HS-27A (cell line): ENCODE measurements at regions not wholly inside any gene's neighbourhood (a gene's known extent, or its start where the extent isn't known, plus 50 kb on each side); places are given as distances from the start of the nearest gene placed in this dataset.
A peak's percentile ranks its signal among the peaks of the same experiment; 100 is the strongest.
"Not testable (repeated sequence)": the region's sequence is repeated elsewhere in the genome, so short reads cannot be mapped to it uniquely, and the experiment has no call there.

Experiments used
- DNase-seq: peaks from one replicate; pipeline ENCODE4 v3.0.0-alpha.2; 2012; ENCODE audit warnings: low read depth, missing footprints

DNA sequence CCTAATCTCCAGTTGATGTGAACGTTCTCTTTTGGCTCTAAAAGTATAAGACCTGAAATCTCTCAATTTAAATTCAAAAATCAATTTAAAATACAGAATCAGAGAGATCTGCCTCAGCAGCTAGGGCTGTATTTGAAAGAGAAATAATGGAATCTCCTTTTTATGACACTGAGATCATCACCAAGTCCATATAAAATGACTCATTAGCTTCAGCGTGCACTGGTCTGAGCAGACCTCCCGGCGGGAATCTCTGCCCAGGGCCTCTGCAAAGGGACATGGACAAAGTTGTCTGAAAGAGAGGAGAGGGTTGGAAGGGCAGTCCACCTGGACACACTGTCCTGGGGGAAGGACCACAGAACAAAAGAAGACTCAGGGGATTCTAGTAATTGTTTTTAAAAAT, 855.6 kb downstream of the EFNB2 start:
- DNase-seq = no peak

DNA sequence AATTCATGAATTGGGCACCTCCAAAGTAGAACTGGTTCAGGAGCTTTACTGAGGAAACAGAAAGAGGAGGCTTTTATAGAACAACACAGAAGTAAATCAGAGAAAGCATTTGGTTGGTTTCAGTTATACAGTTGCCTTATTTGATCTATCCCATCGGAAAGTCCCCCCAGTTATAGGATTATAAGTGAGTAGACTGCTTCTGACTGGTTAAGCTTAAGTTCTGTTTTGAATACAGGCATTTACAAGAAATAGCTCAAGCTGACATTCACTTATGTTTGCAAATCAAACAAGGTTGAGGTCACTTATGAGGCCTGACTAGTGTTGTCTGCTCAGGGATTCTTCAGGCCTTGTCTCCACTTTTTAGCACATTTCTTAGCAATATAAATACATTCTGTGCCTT, 857.4 kb downstream of the EFNB2 start:
- no peak for DNase-seq

GRCh38 chr13:105672881-105673280, 862.6 kb downstream of the EFNB2 start:
- DNase-seq = no peak

GRCh38 chr13:105671131-105671530, 864.3 kb downstream of the EFNB2 start:
- DNase-seq = not testable (repeated sequence)

DNA sequence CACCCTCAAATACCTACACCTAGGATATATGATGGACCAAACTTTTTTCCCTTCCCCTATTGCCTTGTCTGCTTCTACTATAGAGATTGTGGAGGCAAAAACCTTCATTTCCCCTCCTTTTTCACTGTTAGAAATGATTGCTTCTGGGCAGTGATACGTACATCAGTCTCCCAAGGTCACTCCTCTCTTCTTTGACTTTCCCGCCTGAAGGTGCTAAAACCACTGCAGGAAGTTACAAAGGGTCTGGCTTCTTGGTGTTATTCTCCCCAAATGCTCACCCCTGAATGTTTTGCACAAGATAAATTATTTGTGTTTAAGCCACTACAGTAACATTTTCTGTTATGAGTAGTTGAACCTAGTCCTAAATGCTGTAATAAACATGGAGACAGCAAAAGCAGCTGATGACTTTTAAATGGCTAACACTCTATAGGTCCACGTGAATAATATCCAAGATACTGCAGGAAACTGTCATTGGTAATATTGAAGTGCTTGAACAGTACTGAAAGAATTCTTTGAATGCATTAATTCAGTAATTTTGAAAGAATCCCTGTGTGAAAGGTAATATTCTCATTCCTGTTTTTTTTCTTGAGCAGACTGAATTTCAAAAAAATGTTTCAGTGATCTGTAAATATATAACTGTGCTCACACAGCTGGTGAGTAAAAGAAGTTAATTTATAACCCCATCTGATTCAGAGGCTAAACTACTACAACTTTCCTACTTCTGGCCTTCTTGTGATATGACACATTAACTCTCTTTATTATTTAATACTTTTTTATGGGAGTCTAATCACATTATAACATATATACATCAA, 865.1 kb downstream of the EFNB2 start:
- no peak for DNase-seq

DNA sequence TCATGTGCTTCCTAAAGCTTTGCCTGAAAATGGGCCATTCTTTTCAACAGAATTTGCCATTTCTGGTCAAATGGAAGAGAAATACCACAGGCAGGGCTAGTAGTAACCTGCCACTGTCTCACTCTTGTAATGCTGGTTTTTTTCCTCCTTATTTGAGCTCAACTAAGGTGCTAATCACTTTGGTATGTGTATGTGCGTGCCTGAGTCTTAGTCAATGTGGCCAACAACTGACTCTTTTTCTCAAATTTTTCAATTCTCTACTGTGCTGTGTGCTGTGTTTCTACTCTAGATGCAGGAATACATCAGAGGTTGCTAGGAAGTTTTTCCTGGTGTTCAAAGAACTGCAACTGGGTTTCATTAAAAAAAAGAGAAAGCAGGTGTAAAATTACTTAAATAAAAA, 870.2 kb downstream of the EFNB2 start:
- DNase-seq = peak; percentile 46

GRCh38 chr13:105663182-105663581, 872.3 kb downstream of the EFNB2 start:
- no peak for DNase-seq

- DNase-seq = no peak
These were observed 874.9 kb downstream of the EFNB2 start for GRCh38 chr13:105660561-105660960.

DNA sequence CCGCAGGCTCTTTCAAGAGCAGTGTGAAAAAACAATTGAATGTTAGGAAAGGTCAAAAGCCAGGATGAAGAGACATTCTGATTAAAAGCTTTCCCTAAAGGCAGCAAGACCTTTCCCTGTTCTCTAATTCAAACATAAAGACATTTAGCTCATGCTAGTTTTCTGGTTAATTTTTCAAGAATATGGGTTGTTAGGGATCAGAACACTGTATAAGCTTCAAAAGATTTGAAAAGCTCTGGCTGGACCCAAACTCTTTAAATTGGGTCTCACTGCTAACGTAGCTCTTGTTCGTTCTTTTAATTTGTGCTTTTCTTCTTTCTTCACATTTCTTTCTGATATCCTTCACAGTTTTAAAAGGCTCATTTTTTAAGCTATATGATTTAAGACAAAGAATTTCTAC, 877.0 kb downstream of the EFNB2 start:
- no peak for DNase-seq

- peak; percentile 54 for DNase-seq
These were observed 880.4 kb downstream of the EFNB2 start for GRCh38 chr13:105655046-105655445.

GRCh38 chr13:105643966-105644365, 891.5 kb downstream of the EFNB2 start:
- DNase-seq = no peak

DNA sequence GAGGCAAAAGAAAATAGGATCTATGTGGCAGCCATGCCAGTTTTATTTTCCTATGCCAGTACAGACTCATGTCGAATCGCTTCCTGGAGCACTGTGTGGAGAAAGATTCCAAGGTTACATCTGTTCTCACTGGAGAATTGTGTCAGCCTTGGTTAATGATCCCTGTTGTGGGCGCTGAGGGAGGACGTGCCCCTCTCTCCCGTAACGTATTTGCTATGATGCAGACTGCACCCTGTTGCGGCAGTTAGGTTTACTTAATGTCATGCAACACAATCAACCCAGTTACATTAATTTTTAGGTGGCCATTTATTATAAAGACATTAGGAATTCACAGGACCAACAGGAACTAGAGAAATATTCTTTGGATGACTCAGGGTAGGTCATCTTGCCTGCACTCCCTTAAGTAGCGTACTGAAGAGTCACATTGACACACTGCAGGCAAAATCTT, 892.9 kb downstream of the EFNB2 start:
- no peak for DNase-seq

DNA sequence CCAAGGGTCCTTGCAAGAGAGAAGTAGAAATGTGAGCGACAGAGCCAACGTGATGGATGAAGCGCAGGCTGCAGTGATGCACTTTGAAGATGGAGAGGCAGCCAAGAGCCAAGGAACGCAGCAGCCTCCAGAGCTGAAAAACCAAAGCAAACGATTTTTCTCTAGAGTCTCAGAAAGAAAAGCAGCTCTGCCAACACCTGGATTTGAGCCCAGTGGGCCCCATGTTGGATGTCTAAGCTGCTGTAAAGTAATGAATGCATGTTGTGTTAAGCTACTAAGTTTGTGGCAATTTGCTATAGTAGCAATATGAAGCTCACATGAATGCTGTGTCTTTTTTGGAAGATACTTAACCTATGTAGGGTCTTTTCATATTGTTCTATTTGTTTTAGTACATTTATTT, 894.3 kb downstream of the EFNB2 start:
- DNase-seq = no peak

- no peak for DNase-seq
These were observed 897.0 kb downstream of the EFNB2 start for GRCh38 chr13:105638426-105638825.

GRCh38 chr13:105634059-105634458, 901.4 kb downstream of the EFNB2 start:
- no peak for DNase-seq

GRCh38 chr13:105630431-105630830, 905.0 kb downstream of the EFNB2 start:
- DNase-seq = no peak

DNA sequence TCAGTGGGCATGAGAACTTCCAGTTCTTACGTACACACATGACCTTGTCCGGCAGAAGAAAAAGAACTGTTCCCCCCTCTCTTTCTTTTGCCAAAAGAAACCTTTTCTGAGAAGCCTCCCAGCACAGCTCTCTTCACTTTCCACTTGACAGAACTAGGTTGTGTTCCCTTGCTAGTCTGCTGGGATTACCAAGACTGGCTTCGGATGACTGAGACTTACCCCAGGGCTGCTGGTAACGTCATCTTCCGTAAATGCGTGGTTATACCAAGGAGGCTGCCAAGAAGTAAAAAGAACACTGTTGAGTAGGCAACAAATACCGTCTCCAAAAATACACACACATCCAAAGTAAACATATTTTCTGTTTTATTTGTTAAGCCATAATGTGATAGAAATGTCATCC, 908.2 kb downstream of the EFNB2 start:
- DNase-seq = no peak

- no peak for DNase-seq
These were observed 909.8 kb downstream of the EFNB2 start for GRCh38 chr13:105625691-105626090.

DNA sequence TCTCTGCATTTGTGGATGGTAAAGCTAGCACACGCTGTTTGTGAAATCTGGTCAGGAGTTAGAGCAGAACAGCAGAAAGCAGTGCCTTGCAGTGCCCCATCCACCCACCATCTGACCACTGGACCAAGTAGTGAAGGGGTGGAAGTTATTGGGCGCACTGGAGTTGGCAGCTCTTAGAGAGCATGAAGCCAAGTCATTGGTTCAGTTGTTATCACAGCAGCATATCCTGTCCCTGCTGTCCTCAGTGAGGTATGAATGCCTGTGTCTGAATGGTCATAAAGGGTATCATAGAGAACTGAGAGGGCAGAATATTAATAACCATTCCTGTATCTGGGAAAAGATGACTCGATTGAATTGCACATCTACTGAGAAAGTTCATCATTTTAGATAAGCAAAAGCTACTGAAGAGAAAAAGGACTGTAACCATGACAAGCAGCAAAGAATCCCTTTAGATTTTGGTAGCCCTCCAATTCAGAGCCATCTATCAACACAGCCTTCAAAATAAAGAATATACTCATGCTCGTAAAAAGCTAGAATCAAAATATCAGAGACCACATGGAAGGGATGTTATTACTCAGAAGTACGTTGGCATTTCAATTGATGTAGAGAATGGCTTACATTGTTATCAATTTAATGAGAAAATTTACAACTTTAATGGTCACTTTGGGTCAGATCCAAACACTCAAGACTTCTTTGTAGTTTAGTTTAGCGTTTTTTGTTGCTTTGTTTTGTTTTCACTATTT, 919.0 kb downstream of the EFNB2 start:
- DNase-seq = no peak

GRCh38 chr13:105612541-105612940, 922.9 kb downstream of the EFNB2 start:
- DNase-seq = no peak

DNA sequence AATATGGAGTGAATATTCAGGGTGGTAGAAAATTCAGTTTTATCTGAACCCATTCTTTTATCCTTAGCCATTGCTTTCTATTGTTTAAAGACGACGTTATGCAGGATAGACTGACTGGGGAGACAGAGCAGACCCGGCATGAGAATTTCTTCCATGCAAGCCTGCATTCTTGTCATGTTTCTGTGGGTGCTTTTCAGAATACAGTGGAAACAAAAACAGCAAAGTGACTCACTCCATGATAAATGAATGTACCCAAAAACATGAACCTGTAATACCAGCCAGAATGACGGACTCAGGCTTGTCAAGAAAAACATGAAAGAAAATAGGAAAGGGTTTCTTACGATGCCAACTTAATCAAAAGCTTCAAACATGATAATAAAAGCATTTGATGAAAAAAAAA, 924.0 kb downstream of the EFNB2 start:
- DNase-seq = peak; percentile 48

GRCh38 chr13:105608104-105608503, 927.4 kb downstream of the EFNB2 start:
- DNase-seq = no peak

GRCh38 chr13:105607426-105607825, 928.0 kb downstream of the EFNB2 start:
- no peak for DNase-seq
